Uterus (tissue), 3 donors: ENCODE measurements at regions not wholly inside any gene's neighbourhood (a gene's known extent, or its start where the extent isn't known, plus 50 kb on each side); places are given as distances from the start of the nearest gene placed in this dataset.

Experiments
- DNase-seq, 2 donors: peaks; one replicate each; pipeline ENCODE4 v3.0.0-alpha.2; 2019 to 2020
- H3K27ac ChIP-seq, 2 donors: fragments of 200-600 bp; sonication (generic); 1 replicate in 1 of 2; 2 replicates in 1 of 2; pipeline ENCODE4 v1.5.1; 2016 to 2018
- H3K27me3 ChIP-seq, 2 donors: fragments of 200-600 bp; sonication (generic); one replicate each; pipeline ENCODE4 v1.5.1; 2018 to 2019; ENCODE audit warnings: control low read depth in 1 of 2
- H3K36me3 ChIP-seq, 2 donors: fragments of 200-600 bp; sonication (generic); one replicate each; pipeline ENCODE4 v1.5.1; 2019; ENCODE audit warnings: control low read depth in 1 of 2
- H3K4me1 ChIP-seq, 2 donors: fragments of 200-600 bp; sonication (generic); one replicate each; pipeline ENCODE4 v1.5.1; 2018 to 2019; ENCODE audit warnings: control low read depth in 1 of 2
- H3K4me3 ChIP-seq, 2 donors: fragments of 200-600 bp; sonication (generic); 1 replicate in 1 of 2; 2 replicates in 1 of 2; pipeline ENCODE4 v1.5.1; 2018 to 2019; ENCODE audit warnings: mild to moderate bottlenecking in 1 of 2
- H3K9me3 ChIP-seq, 2 donors: fragments of 200-600 bp; sonication (generic); one replicate each; pipeline ENCODE4 v1.5.1; 2019; ENCODE audit warnings: control low read depth in 1 of 2
- POLR2A ChIP-seq, 2 donors: fragments of 450-650 bp; IDR thresholded peaks; one replicate each; pipeline ENCODE4 v1.6.1; 2016; ENCODE audit warnings: antibody characterized with exemption in 2 of 2, mild to moderate bottlenecking in 1 of 2, moderate library complexity in 1 of 2
- intact Hi-C: fragments of 100-400 bp; cut with DNase I; formaldehyde crosslinking; loops from one replicate; pipeline ENCODE4 v1.15.1; 2023; ENCODE audit warnings: low total_unique reads
- TF ChIP-seq, protein P1 (sequence below), 4 experiments: fragments of 200-600 bp in 2 of 4; fragments of 450-650 bp in 2 of 4; sonication (generic) in 2 of 4; IDR thresholded peaks; one replicate each; pipeline ENCODE4 v1.5.1; 2016 to 2019; ENCODE audit warnings: antibody characterized with exemption in 4 of 4, mild to moderate bottlenecking in 2 of 4, moderate library complexity in 1 of 4
- donor health status: DM: yes; HTN: yes; CAD: no.

GRCh38 chr12:62191491-62192179 is 68.6 kb upstream of the USP15 start:
- no peak overlapping the region for H3K27ac ChIP-seq

GRCh38 chr12:62192180-62192902 is 67.9 kb upstream of the USP15 start:
- Histone ChIP-seq H3K4me1 (peaks cover 0 to 5% of the 10 kb centered on the region in 2 donors), H3K36me3 (no peaks in the 10 kb centered on the region), H3K27me3 (peaks cover 0 to 26% of the 10 kb centered on the region in 2 donors), H3K4me3 (peak overlapping the region; percentile 12 to 39), H3K27ac (no peak overlapping the region), H3K9me3 (no peaks in the 10 kb centered on the region)
- TF ChIP-seq POLR2A (IDR thresholded peaks at IDR 0.05): no peak
- TF ChIP-seq, protein P1, sequence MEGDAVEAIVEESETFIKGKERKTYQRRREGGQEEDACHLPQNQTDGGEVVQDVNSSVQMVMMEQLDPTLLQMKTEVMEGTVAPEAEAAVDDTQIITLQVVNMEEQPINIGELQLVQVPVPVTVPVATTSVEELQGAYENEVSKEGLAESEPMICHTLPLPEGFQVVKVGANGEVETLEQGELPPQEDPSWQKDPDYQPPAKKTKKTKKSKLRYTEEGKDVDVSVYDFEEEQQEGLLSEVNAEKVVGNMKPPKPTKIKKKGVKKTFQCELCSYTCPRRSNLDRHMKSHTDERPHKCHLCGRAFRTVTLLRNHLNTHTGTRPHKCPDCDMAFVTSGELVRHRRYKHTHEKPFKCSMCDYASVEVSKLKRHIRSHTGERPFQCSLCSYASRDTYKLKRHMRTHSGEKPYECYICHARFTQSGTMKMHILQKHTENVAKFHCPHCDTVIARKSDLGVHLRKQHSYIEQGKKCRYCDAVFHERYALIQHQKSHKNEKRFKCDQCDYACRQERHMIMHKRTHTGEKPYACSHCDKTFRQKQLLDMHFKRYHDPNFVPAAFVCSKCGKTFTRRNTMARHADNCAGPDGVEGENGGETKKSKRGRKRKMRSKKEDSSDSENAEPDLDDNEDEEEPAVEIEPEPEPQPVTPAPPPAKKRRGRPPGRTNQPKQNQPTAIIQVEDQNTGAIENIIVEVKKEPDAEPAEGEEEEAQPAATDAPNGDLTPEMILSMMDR (IDR thresholded peaks at IDR 0.05): peak; percentile 62 to 73 (median 66)
- peak; percentile 31 to 32 for DNase-seq
- intact Hi-C loops: no loop called here

More at GRCh38 chr12:62191491-62192179, 68.6 kb upstream of the USP15 start:
- Histone ChIP-seq H3K27me3 (peaks cover 0 to 26% of the 10 kb centered on the region in 2 donors), H3K9me3 (no peaks in the 10 kb centered on the region), H3K36me3 (no peaks in the 10 kb centered on the region), H3K4me3 (peak overlapping the region; percentile 12 to 39), H3K4me1 (peaks cover 0 to 5% of the 10 kb centered on the region in 2 donors)
- peak in 1 of 2 donors; percentile 13 for DNase-seq
- intact Hi-C loops: no loop called here
- TF ChIP-seq POLR2A (IDR thresholded peaks at IDR 0.05): no peak
- TF ChIP-seq, protein P1 (IDR thresholded peaks at IDR 0.05): no peak

GRCh38 chr12:62192903-62193250 is 67.3 kb upstream of the USP15 start:
- Histone ChIP-seq H3K27ac (no peak overlapping the region), H3K36me3 (no peaks in the 10 kb centered on the region), H3K27me3 (peaks cover 0 to 26% of the 10 kb centered on the region in 2 donors), H3K4me1 (peaks cover 0 to 5% of the 10 kb centered on the region in 2 donors), H3K9me3 (no peaks in the 10 kb centered on the region), H3K4me3 (peak overlapping the region in 1 of 2 donors; percentile 39)
- DNase-seq: no peak
- intact Hi-C loops: no loop called here
- no peak for TF ChIP-seq POLR2A (IDR thresholded peaks at IDR 0.05)
- TF ChIP-seq, protein P1 (IDR thresholded peaks at IDR 0.05): no peak

DNA sequence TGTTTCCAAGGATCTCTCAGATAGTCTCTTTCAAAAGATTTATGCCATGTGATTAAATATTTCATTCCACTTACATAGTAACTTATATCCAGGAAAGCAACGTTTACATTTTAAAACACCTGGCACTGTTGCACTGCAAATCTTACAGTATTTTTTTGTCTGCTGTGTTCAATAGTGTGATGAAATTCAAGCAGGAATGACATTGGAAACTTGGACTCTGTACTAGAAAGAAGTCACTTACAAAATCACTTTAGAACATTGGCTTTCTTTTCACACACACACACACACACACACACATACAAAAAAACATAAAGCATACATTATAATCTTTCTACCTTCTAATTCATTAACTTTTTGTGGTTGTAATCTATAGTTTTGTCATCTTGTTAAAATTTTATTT is 66.2 kb upstream of the USP15 start:
- DNase-seq: no peak
- intact Hi-C loops: no loop called here
- H3K27me3 ChIP-seq: peaks cover 0 to 26% of the 10 kb centered on the region in 2 donors

More for the DNA sequence above, 66.2 kb upstream of the USP15 start:
- peaks cover 0 to 5% of the 10 kb centered on the region in 2 donors for H3K4me1 ChIP-seq
- TF ChIP-seq POLR2A (IDR thresholded peaks at IDR 0.05): no peak
- TF ChIP-seq, protein P1 (IDR thresholded peaks at IDR 0.05): no peak
- no peaks in the 10 kb centered on the region for H3K9me3 ChIP-seq
- H3K36me3 ChIP-seq: no peaks in the 10 kb centered on the region
- H3K27ac ChIP-seq: no peak overlapping the region
- no peak overlapping the region for H3K4me3 ChIP-seq
